ENCODE measurements at regions not wholly inside any gene's neighbourhood (a gene's known extent, or its start where the extent isn't known, plus 50 kb on each side); places are given as distances from the start of the nearest gene placed in this dataset.

- TF ChIP-seq CTCF (IDR thresholded peaks at IDR 0.05) (no peak), EZH2 (IDR thresholded peaks at IDR 0.05; ENCODE audit: borderline replicate concordance, insufficient read depth, low read depth, low read length, poor library complexity, severe bottlenecking) (no peak)
Measured at GRCh38 chr2:65565681-65566080, 133.3 kb upstream of the SPRED2 start.

Measured in B cell (primary cell).